HUES6 (cell line): ENCODE measurements at regions not wholly inside any gene's neighbourhood (a gene's known extent, or its start where the extent isn't known, plus 50 kb on each side); places are given as distances from the start of the nearest gene placed in this dataset.

Experiments used
- H3K27ac ChIP-seq: 2 replicates; pipeline ENCODE4 v1.7.0; 2013; ENCODE audit warnings: low read depth, mild to moderate bottlenecking, low read length, inconsistent platforms
- H3K27me3 ChIP-seq: 2 replicates; pipeline ENCODE4 v1.6.1; 2013; ENCODE audit warnings: low read length; ENCODE audit not compliant: control insufficient read depth, insufficient read depth
- H3K36me3 ChIP-seq: 2 replicates; pipeline ENCODE4 v1.6.1; 2013; ENCODE audit warnings: low read length; ENCODE audit not compliant: control insufficient read depth, insufficient read depth
- H3K4me1 ChIP-seq: 2 replicates; pipeline ENCODE4 v1.6.1; 2013; ENCODE audit warnings: low read length; ENCODE audit not compliant: control insufficient read depth, insufficient read depth
- H3K4me3 ChIP-seq: 2 replicates; pipeline ENCODE4 v1.5.1; 2013; ENCODE audit warnings: low read depth, low read length
- H3K9ac ChIP-seq: one replicate; pipeline ENCODE4 v1.6.1; 2013; ENCODE audit warnings: mild to moderate bottlenecking, low read length
- H3K9me3 ChIP-seq: 2 replicates; pipeline ENCODE4 v1.6.1; 2013; ENCODE audit warnings: low read depth, low read length; ENCODE audit not compliant: control insufficient read depth, insufficient read depth

- no peaks in the 10 kb centered on the region for H3K27me3 ChIP-seq
- H3K9ac ChIP-seq: no peak overlapping the region
- no peak overlapping the region for H3K4me3 ChIP-seq
- no peaks in the 10 kb centered on the region for H3K9me3 ChIP-seq
- no peak overlapping the region for H3K27ac ChIP-seq
- H3K4me1 ChIP-seq: peaks cover 3% of the 10 kb centered on the region; the same call in 1 of the 2 replicates
- no peaks in the 10 kb centered on the region for H3K36me3 ChIP-seq
These were observed 239.9 kb upstream of the DYNLRB2 start for GRCh38 chr16:80300876-80301275.

GRCh38 chr16:80300456-80300855 is 240.3 kb upstream of the DYNLRB2 start:
- no peaks in the 10 kb centered on the region for H3K4me1 ChIP-seq

DNA sequence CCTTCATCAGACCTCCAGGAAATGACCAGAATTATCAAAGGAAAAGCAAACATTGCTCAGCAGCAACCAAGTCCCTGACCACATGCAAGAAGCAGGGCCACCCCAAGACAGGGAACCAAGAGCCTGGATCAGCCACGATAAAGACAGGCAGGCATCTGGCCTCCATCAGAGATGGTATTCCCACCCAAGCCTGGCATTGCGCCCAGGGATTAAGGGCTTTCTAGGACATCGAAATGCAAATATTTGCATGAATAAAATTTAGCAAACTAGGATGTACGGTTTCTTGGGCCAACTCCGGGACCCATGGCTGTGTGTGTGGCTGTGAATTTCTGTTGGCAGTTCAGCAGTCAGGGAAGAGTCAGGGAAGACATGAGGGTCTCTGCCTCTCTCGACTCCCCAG is 241.4 kb upstream of the DYNLRB2 start:
- H3K27me3 ChIP-seq: no peaks in the 10 kb centered on the region
- no peaks in the 10 kb centered on the region for H3K36me3 ChIP-seq
- no peaks in the 10 kb centered on the region for H3K4me1 ChIP-seq
- H3K4me3 ChIP-seq: no peak overlapping the region
- H3K27ac ChIP-seq: no peak overlapping the region
- no peaks in the 10 kb centered on the region for H3K9me3 ChIP-seq
- no peak overlapping the region for H3K9ac ChIP-seq

More at GRCh38 chr16:80300456-80300855, 240.3 kb upstream of the DYNLRB2 start:
- H3K9ac ChIP-seq: no peak overlapping the region
- H3K4me3 ChIP-seq: no peak overlapping the region
- no peaks in the 10 kb centered on the region for H3K36me3 ChIP-seq
- H3K27ac ChIP-seq: no peak overlapping the region
- no peaks in the 10 kb centered on the region for H3K9me3 ChIP-seq
- H3K27me3 ChIP-seq: no peaks in the 10 kb centered on the region

DNA sequence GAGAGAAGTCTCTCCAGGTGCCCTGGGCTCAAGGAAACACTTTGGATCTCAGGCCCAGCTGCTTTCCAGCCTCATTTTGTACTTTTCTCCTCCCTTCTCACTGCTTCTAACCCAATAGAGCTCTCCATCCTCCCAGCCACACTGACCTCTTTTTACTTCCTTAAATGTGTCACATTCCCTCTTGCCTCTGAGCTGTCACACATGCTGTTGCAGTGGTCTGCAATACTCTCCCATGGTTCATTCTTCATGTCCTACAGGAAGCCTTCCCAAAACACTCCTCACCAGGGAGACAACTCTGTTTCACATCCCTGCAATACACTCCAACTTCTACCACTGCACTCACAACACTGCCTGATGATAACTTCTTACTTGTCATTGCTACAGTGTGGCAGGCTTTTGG is 242.1 kb upstream of the DYNLRB2 start:
- Histone ChIP-seq H3K27ac (no peak overlapping the region), H3K27me3 (no peaks in the 10 kb centered on the region), H3K36me3 (no peaks in the 10 kb centered on the region), H3K9me3 (no peaks in the 10 kb centered on the region), H3K9ac (no peak overlapping the region), H3K4me1 (no peaks in the 10 kb centered on the region), H3K4me3 (no peak overlapping the region)

GRCh38 chr16:80296034-80296433 is 244.8 kb upstream of the DYNLRB2 start:
- Histone ChIP-seq H3K4me1 (no peaks in the 10 kb centered on the region), H3K4me3 (no peak overlapping the region), H3K27me3 (no peaks in the 10 kb centered on the region), H3K9ac (no peak overlapping the region), H3K36me3 (no peaks in the 10 kb centered on the region), H3K27ac (no peak overlapping the region), H3K9me3 (no peaks in the 10 kb centered on the region)

- Histone ChIP-seq H3K27ac (no peak overlapping the region), H3K9me3 (no peaks in the 10 kb centered on the region), H3K4me1 (no peaks in the 10 kb centered on the region), H3K4me3 (no peak overlapping the region), H3K9ac (no peak overlapping the region), H3K36me3 (no peaks in the 10 kb centered on the region), H3K27me3 (no peaks in the 10 kb centered on the region)
These were observed 246.6 kb upstream of the DYNLRB2 start for GRCh38 chr16:80294172-80294571.

- H3K9ac ChIP-seq: no peak overlapping the region
- no peaks in the 10 kb centered on the region for H3K36me3 ChIP-seq
- H3K4me1 ChIP-seq: no peaks in the 10 kb centered on the region
- H3K9me3 ChIP-seq: no peaks in the 10 kb centered on the region
- H3K27ac ChIP-seq: no peak overlapping the region
- no peaks in the 10 kb centered on the region for H3K27me3 ChIP-seq
- H3K4me3 ChIP-seq: no peak overlapping the region
These were observed 252.2 kb upstream of the DYNLRB2 start for GRCh38 chr16:80288616-80289015.

DNA sequence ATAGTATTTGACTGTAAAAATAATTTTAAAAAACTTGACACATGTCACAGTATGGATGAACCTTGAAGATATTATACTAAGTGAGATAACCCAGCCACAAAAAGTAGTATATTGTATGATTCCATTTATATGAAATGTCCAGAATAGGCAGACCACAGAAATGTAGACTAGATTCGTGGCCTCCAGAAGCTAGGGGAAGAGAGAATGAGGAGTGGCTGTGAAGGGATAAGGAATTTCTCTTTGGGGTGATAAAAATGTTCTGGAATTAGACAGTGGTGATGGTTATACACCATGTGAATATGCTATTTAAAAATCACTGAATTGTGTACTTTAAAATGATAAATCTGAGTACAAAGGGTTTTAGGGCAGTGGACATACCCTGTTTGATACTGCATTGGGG is 253.1 kb upstream of the DYNLRB2 start:
- H3K4me3 ChIP-seq: no peak overlapping the region
- no peaks in the 10 kb centered on the region for H3K27me3 ChIP-seq
- H3K9me3 ChIP-seq: no peaks in the 10 kb centered on the region
- H3K36me3 ChIP-seq: no peaks in the 10 kb centered on the region
- H3K9ac ChIP-seq: no peak overlapping the region
- H3K27ac ChIP-seq: no peak overlapping the region
- no peaks in the 10 kb centered on the region for H3K4me1 ChIP-seq

GRCh38 chr16:80285104-80285503 is 255.7 kb upstream of the DYNLRB2 start:
- no peak overlapping the region for H3K27ac ChIP-seq
- no peaks in the 10 kb centered on the region for H3K36me3 ChIP-seq
- no peaks in the 10 kb centered on the region for H3K9me3 ChIP-seq
- H3K4me3 ChIP-seq: no peak overlapping the region
- no peaks in the 10 kb centered on the region for H3K4me1 ChIP-seq
- no peaks in the 10 kb centered on the region for H3K27me3 ChIP-seq
- no peak overlapping the region for H3K9ac ChIP-seq

DNA sequence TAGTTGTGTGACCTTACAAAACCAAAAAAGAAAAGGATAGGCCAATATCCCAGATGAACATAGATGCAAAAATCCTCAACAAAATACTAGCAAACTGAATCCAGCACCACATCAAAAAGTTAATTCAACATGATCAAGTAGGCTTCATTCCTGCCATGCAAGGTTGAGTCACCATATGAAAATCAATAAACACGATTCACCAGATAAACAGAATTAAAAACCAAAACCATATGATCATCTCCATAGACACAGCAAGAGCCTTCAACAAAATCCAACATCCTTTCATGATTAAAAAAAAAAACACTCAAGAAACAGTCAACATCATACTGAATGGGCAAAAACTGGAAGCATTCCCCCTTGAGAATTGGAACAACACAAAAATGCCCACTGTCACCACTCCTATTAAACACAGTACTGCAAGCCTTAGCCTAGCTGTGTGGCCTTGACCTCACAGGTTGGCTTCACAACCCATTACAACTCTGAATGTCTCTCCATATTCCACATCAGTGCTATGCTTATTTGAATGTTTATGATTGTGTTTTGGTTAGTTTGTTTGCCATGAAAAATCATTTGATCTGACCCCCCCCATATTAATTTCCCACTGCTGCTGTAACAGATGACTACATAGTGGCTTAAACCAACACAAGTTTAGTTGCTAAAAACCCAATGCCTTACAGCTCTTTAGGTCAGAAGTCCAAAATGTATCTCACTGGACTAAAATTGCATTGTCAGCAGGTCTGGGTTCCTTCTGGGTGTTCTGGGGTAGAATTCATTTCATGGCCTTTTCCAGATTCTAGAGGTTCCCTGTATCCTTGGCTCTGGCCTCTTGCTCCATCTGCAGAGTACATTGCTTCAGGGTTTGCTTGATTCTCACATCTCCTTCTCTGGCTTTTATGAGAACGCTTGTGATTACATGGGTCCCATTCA is 257.1 kb upstream of the DYNLRB2 start:
- H3K27ac ChIP-seq: no peak overlapping the region
- H3K4me3 ChIP-seq: no peak overlapping the region
- no peak overlapping the region for H3K9ac ChIP-seq
- H3K4me1 ChIP-seq: no peaks in the 10 kb centered on the region
- no peaks in the 10 kb centered on the region for H3K36me3 ChIP-seq
- no peaks in the 10 kb centered on the region for H3K9me3 ChIP-seq
- H3K27me3 ChIP-seq: no peaks in the 10 kb centered on the region

DNA sequence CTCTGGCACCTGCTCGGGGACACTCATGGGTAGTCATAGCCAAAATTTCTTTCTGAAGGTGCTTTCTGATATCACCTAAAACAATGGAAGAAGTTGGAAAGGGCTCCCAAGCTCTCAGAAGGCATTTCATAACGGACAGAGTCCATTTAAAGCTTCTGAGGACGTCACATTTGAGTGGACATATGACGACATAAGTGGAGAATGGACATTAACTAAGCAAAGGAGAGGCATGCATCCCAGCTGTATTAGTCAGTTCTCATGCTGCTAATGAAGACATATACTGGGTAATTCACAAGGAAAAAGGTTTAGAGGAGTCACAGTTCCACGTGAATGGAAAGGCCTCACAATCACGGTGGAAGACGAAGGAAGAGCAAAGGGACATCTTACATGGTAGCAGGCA is 260.2 kb upstream of the DYNLRB2 start:
- no peaks in the 10 kb centered on the region for H3K9me3 ChIP-seq
- no peak overlapping the region for H3K4me3 ChIP-seq
- no peaks in the 10 kb centered on the region for H3K27me3 ChIP-seq
- H3K4me1 ChIP-seq: no peaks in the 10 kb centered on the region
- H3K9ac ChIP-seq: no peak overlapping the region
- H3K27ac ChIP-seq: no peak overlapping the region
- H3K36me3 ChIP-seq: no peaks in the 10 kb centered on the region
